GM12892 (cell line): ENCODE measurements at regions not wholly inside any gene's neighbourhood (a gene's known extent, or its start where the extent isn't known, plus 50 kb on each side); places are given as distances from the start of the nearest gene placed in this dataset.

Experiments
- POLR2A ChIP-seq: IDR thresholded peaks from 2 replicates; pipeline ENCODE4 v1.6.1; 2011; ENCODE audit warnings: low read depth, low read length, control low read depth
- POLR2AphosphoS5 ChIP-seq: IDR thresholded peaks from 2 replicates; pipeline ENCODE4 v1.6.1; 2011; ENCODE audit warnings: low read depth, low read length, control low read depth
- TAF1 ChIP-seq: IDR thresholded peaks from 2 replicates; pipeline ENCODE4 v1.6.1; 2011; ENCODE audit warnings: low read depth, mild to moderate bottlenecking, control low read depth, low read length, borderline replicate concordance

GRCh38 chr15:70509282-70509662 is 254.1 kb downstream of the UACA start:
- TF ChIP-seq POLR2A, result no peak
- no peak for TF ChIP-seq TAF1
- TF ChIP-seq POLR2AphosphoS5, result no peak
